Stimulated activated CD4-positive, alpha-beta T cell treated with anti-CD3 and anti-CD28 coated beads, Interleukin-2, amount 100 ng/mL, for 24 hours (primary cell): ENCODE measurements at regions not wholly inside any gene's neighbourhood (a gene's known extent, or its start where the extent isn't known, plus 50 kb on each side); places are given as distances from the start of the nearest gene placed in this dataset.

Experiments used
- DNase-seq, 2 donors: peaks; one replicate each; pipeline ENCODE4 v3.0.0-alpha.2; 2020

GRCh38 chr2:12033494-12033893, 287.1 kb downstream of the LPIN1 start:
- no peak for DNase-seq

GRCh38 chr2:12034382-12034781, 287.9 kb downstream of the LPIN1 start:
- no peak for DNase-seq

GRCh38 chr2:12035029-12035720, 288.7 kb downstream of the LPIN1 start:
- DNase-seq: no peak

- DNase-seq: no peak
Observed at GRCh38 chr2:12035956-12036639, 289.7 kb downstream of the LPIN1 start.

GRCh38 chr2:12036640-12036983, 290.2 kb downstream of the LPIN1 start:
- no peak for DNase-seq

GRCh38 chr2:12037301-12037700, 290.9 kb downstream of the LPIN1 start:
- no peak for DNase-seq

GRCh38 chr2:12041236-12041635, 294.8 kb downstream of the LPIN1 start:
- no peak for DNase-seq

GRCh38 chr2:12043131-12043530, 296.7 kb downstream of the LPIN1 start:
- DNase-seq: no peak

GRCh38 chr2:12044857-12045256, 298.4 kb downstream of the LPIN1 start:
- DNase-seq: no peak

GRCh38 chr2:12045864-12046291, 299.4 kb downstream of the LPIN1 start:
- no peak for DNase-seq

GRCh38 chr2:12046641-12047040, 300.2 kb downstream of the LPIN1 start:
- no peak for DNase-seq

- no peak for DNase-seq
Observed at GRCh38 chr2:12047761-12048160, 301.3 kb downstream of the LPIN1 start.

GRCh38 chr2:12048550-12048949, 302.1 kb downstream of the LPIN1 start:
- no peak for DNase-seq

- no peak for DNase-seq
Observed at GRCh38 chr2:12050396-12050795, 304.0 kb downstream of the LPIN1 start.

GRCh38 chr2:12051831-12052230, 305.4 kb downstream of the LPIN1 start:
- no peak for DNase-seq

- DNase-seq: no peak
Observed at GRCh38 chr2:12052796-12053195, 306.4 kb downstream of the LPIN1 start.

GRCh38 chr2:12054956-12055618, 308.7 kb downstream of the LPIN1 start:
- no peak for DNase-seq

GRCh38 chr2:12057436-12058166, 311.2 kb downstream of the LPIN1 start:
- no peak for DNase-seq

GRCh38 chr2:12059616-12060441, 313.4 kb downstream of the LPIN1 start:
- DNase-seq: no peak

- DNase-seq: no peak
Observed at GRCh38 chr2:12060886-12061285, 314.5 kb downstream of the LPIN1 start.

GRCh38 chr2:12061286-12062052, 315.0 kb downstream of the LPIN1 start:
- no peak for DNase-seq

- no peak for DNase-seq
Observed at GRCh38 chr2:12062053-12062395, 315.6 kb downstream of the LPIN1 start.
